GM12873 (cell line): ENCODE measurements at regions not wholly inside any gene's neighbourhood (a gene's known extent, or its start where the extent isn't known, plus 50 kb on each side); places are given as distances from the start of the nearest gene placed in this dataset.

Experiments used
- TF ChIP-seq, protein P1 (sequence below): IDR thresholded peaks from 2 replicates; pipeline ENCODE4 v1.5.1; 2012; ENCODE audit warnings: low read depth, mild to moderate bottlenecking, moderate library complexity, low read length, control low read depth; ENCODE audit not compliant: insufficient read depth; ENCODE audit errors: missing control alignments

DNA sequence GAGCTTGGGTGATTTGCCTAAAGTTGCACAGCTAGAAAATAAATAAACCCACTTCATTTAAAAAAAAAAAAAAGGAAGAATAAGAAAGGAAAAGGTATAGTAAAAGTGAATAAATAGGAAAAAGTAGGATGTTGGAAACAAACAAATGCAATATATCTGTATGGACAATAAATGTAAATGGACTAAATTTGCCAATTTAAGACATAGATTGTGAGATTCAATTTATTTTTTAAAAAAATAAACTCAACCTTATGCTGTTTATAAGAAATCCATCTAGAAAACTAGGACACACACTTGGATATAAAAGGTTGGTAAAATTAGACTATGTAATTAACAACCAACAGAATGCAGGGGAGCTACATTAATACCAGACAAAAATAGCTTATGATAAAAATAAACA is 300.0 kb downstream of the AJAP1 start:
- TF ChIP-seq, protein P1, sequence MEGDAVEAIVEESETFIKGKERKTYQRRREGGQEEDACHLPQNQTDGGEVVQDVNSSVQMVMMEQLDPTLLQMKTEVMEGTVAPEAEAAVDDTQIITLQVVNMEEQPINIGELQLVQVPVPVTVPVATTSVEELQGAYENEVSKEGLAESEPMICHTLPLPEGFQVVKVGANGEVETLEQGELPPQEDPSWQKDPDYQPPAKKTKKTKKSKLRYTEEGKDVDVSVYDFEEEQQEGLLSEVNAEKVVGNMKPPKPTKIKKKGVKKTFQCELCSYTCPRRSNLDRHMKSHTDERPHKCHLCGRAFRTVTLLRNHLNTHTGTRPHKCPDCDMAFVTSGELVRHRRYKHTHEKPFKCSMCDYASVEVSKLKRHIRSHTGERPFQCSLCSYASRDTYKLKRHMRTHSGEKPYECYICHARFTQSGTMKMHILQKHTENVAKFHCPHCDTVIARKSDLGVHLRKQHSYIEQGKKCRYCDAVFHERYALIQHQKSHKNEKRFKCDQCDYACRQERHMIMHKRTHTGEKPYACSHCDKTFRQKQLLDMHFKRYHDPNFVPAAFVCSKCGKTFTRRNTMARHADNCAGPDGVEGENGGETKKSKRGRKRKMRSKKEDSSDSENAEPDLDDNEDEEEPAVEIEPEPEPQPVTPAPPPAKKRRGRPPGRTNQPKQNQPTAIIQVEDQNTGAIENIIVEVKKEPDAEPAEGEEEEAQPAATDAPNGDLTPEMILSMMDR = no peak

DNA sequence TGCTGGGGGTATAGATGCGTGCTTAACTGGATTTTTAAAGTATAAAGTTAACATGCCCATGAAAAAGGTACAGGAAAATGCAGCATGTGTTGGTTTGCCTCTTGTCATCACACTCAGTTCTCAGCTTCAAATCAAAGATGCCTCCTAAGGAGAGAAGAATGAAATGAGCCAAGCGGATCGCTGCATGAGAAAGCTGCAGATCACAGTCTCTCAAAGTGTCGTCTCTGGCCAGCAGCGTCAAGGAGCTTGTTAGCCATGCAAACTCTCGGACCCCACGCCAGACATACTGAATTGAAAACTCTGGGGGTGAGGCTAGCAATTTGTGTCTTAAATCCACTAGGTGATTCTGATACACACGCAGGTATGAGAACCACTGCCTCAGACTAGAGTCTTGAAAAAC is 297.2 kb downstream of the AJAP1 start:
- TF ChIP-seq, protein P1 = no peak

DNA sequence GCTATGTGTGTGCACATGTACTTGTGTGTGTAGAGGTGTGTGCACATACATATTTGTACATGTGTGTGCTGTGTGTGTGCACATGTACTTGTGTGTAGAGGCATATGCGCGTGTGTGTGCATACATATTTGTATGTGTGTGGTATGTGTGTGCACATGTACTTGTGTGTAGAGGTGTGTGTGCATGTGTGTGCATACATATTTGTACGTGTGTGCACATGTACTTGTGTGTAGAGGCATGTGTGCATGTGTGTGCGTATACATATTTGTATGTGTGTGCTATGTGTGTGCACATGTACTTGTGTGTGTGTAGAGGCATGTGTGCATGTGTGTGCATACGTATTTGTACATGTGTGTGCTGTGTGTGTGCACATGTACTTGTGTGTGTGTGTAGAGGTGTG is 291.9 kb downstream of the AJAP1 start:
- TF ChIP-seq, protein P1 = no peak

DNA sequence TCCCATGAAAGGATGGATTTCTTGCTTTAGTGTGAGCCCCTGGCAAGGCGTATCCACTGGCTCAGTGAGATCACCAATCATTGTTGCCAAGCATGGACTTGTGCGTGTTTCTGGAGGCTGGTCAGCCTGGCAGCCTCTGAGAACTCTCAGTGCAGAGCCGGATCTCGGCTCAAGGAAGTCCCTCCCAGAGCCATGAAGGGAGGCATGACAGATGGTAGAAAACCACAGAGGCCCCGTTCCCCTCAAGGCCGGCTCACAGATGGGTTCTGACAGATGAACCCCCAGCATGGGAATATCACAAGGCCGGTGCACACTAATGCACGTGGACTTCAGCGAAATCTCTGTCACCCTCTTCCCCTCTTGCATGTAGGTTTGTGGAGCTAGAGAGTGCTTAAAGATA is 290.5 kb downstream of the AJAP1 start:
- TF ChIP-seq, protein P1 = no peak

DNA sequence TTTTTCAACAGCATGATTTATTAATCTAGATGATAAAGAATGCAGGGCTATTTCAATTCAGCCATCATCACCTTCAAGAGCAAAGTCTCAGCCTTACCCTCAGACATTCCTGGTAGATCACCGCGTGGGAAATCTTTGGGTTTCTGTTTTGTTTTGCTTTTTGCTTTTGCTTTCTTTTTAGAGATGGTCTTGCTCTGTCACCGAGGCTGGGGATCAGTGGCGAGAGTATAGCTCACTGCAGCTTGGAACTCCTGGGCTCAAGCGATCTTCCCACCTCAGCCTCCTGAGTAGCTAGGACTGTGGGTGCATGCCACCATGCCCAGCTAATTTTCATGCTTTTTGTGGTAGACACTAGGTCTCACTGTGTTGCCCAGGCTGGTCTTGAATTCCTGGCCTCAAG is 289.7 kb downstream of the AJAP1 start:
- TF ChIP-seq, protein P1 = no peak

DNA sequence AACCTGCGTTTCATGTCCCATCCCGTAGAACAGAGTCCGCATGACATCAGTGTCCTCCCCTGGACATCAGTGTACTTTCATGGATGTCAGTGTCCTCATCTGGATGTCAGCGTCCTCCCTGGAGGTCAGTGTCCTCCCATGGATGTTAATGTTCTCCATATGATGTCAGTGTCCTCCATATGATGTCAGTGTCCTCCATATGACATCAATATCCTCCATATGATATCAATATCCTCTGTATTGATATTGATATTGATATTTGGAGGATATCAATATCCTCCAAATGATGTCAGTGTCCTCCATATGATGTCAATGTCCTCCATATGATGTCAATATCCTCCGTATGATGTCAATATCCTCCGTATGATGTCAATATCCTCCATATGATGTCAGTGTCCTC is 284.9 kb downstream of the AJAP1 start:
- TF ChIP-seq, protein P1 = no peak

DNA sequence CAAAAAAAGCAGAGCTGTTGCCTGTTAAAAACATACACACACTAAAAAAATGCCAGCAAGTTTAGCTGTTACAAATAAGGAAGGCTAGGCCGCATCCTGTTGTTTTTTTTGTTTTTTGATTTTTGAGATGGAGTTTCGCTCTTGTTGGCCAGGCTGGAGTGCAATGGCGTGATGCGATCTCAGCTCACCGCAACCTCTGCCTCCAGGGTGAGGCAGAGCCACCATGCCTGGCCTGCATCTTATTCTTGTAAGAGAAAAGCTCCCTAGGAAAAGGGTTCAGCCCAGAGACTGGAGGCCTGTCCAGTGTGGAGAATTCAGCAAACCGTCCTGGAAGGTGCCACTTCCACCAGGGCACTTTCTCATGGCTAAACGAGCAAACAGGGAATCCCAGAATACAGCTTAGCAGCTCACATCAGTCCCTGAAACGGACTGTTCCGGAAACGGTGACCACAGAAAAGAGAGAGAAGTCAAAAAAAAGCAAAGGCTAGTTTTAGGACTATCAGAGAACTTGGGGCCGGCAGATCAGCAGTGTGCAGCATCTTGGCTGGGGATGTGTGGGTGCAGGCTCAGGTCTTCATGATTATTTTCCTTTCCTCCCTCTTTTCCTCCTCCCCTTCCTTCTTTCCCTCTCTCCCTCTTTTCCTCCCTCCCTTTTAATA is 283.6 kb downstream of the AJAP1 start:
- TF ChIP-seq, protein P1 = no peak

DNA sequence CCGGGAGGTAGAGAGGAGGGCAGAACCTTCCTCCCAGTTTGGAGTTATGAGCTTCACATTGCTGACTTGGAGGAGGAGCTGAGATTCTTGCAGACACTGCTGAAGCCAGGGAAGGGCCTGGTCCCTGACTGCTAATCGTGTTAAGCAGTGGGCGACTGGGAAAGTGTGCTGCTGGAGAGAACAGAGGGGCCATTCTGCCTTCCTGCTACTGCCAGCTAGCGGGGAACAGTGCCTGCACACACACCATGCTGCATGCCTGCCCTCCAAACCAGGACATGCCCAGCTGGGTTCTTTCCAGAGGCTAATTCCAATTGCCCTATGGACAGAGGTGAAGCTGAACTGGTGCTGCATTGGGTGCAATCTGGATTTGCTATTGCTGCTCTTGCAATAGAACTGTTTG is 281.4 kb downstream of the AJAP1 start:
- TF ChIP-seq, protein P1 = no peak
